ENCODE measurements at regions not wholly inside any gene's neighbourhood (a gene's known extent, or its start where the extent isn't known, plus 50 kb on each side); places are given as distances from the start of the nearest gene placed in this dataset.
A peak's percentile ranks its signal among the peaks of the same experiment; 100 is the strongest.

DNA sequence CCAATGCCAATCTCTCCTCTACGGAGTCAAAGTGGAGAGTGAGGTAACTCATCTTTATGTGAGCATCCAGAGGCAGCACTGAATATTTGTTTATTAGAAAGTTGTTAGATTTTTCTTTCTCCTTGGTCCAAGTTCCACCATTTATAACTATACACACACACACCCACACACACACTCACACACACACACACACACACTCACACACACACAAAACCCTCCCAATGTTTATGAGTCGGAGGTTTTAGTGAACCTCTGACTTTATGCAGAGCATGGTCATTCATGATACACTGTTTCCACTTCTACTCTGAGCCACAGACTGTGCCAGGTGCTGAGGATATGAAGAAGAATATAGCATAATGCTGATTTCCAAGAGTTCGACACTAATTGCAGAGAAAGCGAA is 132.9 kb upstream of the CCDC68 start:
- DNase-seq (ENCODE audit: low read depth): no peak

DNA sequence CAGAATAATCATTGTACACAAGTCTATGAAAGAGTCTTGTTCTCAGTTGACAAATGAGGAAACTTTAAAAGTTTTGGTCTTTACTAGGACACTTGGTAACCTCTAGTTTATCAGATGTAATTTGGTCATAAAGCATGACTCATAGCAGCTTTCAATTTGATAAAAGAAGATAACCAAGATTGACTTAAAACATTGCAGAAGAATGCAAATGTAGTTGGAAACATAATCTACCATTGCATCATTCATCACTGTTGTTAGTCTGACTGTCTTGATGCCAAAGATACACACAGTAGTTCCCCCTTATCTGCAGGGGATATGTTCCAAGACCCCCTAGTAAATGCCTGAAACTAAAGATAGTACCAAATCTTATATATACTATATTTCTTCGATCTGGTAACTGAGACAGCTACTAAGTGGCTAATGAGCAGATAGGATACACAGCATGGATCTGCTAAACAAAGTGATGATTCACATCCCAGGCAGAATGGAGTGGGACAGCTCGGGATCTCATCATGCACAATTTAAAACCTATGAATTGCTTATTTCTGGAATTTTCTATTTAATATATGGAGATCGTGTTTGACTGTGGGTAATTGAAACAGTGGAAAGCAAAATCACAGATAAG is 131.4 kb upstream of the CCDC68 start:
- no peak for DNase-seq (ENCODE audit: low read depth)

DNA sequence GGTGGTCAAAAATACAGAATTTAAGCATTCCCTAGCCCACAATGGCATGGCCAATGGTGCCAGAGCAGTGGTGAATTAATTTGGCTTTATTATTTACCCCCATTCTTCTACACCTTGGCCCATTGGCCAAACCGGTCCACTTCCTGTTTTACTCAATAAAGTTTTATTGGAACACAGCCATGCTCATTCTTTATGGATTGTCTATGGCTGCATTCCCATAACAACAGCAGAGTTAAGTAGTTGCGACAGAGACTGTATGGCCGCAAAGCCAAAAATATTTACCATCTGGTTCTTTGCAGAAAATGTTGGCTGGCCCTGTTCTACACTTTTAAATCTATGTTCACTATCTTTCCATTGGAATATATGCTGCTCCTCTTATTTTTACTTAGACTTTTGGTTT is 130.3 kb upstream of the CCDC68 start:
- DNase-seq (ENCODE audit: low read depth): no peak

DNA sequence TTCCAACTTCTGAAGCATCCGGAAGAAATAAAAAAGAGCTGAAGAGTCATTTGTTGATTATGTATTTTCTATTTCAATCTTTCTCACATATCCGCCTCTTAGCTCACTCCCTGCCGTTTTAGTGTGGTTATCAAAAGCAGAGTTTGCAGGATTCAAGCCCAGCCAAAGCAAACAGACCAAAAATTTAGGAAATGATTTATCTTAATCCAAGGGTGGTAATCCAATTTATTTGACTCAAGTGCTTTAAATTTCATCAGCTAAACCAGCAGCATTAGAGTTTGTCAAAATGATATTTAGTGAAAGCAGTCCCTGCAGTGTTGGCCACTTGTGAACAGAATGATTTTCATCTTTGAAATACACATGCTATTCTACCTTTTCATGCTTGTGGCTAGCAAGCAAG is 129.3 kb upstream of the CCDC68 start:
- no peak for DNase-seq (ENCODE audit: low read depth)

DNA sequence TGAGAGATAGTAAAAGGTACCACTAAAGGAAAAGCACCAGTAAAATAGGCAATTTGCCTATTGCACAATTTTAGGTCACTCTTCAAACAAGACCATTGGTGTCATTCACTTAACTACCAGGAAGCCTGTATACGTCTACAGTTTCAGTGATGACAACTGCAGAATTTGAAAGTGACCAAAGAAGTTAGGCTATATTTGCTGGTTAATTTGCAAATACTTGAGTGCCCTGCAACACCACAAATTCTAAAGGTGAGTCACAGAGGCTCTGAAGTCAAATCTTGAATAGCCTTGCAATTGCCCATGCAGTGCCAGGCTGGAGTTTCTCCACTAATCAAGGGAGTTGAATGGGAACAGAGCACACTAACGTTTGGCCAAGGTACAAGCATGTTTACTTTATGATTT is 128.7 kb upstream of the CCDC68 start:
- peak; percentile 35 for DNase-seq (ENCODE audit: low read depth)

DNA sequence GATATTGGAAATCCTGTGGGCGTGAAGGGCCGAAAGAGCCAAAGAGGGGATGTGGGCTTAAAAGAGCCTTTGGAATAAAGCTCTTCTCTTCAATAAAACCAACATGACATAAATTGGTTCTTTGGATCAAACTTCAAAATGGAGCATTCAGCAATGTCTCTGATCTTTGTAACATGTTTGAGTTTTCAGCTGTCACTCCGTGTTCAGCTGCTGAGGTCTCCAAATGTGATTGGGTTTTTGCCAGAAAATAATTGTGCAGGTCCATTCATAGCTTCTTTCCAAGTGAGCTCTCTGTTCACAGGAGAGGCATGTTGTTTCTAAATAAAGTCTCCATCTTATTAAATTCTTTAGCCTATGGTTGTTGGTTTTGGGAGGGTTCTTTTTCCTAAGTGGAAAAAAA is 127.6 kb upstream of the CCDC68 start:
- DNase-seq (ENCODE audit: low read depth): peak; percentile 79

DNA sequence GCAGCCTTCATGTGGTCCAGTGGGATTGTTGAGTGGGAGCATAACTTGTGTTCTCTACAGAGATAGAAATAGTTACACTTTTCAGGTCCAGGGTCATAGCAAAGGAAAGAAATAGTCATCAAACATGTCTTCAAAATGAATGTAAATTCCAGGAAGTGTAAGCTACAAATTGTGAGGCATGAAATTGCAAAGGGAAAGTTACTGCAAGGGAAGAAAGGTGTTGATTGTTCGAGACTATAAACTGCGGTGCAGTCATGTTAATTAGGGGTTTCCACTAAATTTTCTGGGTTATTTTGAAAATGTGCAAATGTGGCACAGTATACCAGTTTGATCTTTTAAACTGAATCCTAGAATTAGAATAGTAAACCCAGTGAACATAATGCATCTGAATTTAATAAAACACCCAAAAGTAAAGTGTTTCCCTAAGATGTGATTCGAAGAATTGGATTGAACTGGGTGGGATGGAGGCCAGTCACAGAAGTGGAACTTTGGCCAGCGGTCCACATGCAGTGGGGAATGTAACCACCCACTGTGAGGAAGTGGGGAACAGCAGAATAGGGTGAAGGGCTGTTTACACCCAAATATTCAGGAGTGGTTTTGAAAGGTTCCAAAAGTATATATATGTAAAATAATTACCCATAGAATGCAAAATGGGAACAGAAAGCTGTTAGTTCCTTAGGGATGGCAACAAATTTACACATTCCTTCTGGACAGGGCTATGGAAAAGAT is 126.5 kb upstream of the CCDC68 start:
- DNase-seq (ENCODE audit: low read depth): no peak

DNA sequence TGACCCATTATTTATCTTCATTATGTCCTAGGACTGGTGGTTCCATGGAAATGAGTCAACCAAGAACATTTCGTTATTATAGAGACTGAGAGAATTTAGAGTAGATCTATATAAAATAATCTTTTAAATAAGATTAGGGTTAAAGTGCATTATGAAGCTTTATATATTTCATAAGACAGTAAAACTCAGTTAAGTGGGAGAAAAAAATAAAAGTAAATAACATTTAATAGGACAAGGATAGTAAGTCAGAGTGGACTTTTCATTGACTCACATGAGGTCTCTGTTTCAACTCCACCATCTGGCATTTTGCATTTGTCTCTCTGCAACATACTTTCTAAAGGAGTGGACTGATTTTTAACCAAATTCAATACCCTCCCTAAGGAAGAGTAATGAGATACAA is 125.3 kb upstream of the CCDC68 start:
- DNase-seq (ENCODE audit: low read depth): peak; percentile 16

DNA sequence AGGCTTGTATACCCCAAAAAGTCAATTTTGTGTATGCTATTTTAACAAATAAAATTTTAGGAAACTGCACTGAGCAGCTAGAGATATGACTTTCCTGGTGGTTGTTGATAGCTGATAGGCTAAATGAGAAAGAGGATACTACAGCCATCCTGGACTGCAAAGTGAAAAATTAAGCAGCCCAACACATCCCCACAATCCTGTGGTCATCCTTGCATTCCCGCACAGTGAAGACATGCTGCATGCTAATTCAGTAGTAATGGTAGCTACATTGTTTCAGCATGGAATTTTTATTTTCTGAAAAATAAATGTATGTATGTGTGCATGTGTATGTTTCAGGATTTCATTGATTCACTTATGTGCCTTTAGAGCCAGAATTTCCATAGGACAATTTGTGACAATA is 124.2 kb upstream of the CCDC68 start:
- peak; percentile 71 for DNase-seq (ENCODE audit: low read depth)

DNA sequence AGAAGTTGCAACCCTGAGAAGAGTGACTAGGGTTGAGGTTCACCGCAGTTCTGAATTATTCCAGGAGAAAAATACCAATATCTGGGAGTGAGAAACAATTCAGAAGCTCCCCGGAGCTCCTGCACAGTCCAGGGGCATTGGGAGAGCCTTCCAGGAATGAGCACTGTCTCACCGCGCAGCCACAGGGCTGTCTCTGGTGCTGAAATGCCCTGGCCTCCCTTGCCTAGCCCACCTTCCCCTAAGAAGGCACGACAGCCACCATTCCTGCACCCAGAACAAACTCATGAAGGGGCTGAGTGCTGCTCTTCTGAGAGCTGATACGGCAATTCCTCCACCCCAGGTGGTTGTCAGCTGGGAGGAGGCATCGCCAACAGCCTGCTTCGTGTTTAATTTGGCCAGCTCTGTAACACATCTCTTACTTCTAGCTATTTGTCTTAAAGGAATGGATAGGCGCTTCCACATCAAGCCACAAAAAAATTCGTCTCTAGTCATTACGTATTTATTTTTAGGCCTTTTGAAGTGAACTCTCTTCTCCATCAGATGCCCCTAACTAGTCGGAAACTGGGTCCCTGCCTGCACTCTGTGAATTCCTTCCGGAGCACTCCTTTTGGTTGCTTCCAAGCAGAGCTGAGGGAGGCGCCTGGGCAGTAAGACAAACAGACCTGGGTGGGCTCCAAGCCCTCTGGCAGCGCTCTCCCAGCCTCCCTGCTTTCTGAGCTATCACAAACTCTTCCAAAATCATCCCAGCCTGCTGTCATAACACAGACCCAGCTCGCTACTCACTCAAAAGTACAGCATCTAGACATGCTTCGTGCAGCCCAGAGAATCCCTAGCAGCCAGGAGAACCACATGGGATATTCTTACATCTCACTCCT is 120.5 kb upstream of the CCDC68 start:
- no peak for DNase-seq (ENCODE audit: low read depth)

DNA sequence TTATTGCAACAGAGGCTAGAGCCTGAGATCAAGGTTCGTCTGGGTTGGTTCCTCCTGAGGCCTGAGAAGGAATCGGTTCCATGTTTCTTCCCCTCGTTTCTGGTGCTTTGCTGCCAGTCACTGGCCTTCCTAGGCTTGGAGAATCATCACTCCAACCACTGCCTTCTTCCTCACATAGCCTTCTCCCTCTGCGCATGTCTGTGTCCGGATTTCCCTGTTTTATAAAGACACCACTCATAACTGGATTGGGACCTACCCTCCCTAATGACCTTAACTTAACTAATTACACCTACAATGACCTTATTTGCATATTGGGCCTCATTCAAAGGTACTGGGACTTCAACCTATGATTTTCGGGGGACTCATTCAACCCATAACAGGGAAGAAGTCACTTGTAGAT is 119.8 kb upstream of the CCDC68 start:
- DNase-seq (ENCODE audit: low read depth): no peak

DNA sequence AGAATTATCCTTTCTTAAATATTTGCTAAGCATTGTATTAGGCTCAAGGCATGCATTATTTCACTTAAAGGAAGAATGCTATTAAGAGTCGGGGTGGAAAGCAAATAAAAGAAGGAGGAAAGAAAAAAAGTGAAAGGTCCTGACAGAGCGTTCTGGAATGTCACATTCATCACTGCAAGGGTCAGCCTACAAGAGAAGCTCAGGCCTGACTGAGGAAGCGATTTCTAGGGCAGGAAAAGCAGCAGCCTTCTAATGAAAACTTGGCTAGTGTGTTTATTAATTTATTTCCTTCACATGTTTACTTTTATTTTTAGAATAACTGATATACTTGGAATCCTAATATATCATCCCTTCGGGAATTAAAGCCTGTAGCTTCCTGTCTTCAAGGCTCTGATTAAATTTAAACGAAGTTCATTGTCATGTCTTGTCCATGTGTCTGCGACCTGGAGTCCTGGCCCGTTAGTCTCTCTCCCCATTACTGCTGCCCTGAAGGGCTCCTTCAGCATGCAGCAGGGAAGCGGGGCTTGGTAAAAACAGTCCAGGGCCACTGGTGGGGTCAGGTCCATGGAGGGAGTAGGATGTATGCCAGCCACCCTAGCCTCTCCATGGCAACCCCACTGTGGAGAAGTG is 119.2 kb upstream of the CCDC68 start:
- no peak for DNase-seq (ENCODE audit: low read depth)

DNA sequence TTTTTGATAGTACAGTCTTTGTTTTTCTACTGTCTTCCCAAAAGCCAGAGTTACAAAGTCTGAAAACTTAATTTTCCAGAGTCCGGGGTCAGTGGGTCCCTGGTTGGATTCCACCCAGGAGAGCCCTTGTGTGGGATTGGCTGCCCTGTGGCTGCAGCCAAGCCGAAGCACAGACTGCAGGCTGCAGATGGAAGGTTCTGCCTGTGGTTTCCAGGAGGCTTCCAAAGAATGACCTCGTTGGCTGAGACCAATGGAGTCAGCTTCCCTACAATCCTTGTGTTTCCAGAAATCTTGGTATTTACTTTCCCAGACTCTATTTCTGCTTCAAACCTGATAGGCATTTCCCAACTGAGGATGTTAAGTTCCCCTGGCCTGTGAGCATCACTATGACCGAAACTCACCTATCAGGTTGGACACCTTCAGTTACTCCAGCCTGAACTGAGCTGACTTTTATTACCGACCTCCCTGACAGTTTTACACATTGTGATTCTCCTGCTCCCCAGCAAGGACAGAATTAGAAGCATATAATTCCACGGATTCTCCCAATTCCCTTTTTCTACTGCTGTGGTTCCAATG is 117.5 kb upstream of the CCDC68 start:
- peak; percentile 11 for DNase-seq (ENCODE audit: low read depth)

DNA sequence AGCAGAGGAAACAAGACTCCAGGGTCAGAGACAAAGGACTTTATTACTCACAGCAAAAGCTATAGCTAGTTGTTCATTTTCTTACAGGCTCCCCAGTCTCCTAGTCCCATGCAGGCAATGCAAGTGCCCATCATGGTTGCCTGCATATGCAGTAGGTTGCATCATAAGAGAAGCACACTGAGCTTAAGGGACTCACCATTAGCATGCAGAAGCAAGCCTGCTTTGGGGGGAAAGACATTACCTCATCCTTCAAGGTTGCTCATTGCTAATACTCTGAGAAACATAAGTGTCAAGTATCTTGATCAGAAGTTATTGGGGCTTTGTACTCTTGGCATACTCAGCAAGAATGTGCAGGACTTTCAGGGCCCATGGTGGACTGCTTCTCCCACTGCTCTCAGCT is 114.6 kb upstream of the CCDC68 start:
- DNase-seq (ENCODE audit: low read depth): no peak

DNA sequence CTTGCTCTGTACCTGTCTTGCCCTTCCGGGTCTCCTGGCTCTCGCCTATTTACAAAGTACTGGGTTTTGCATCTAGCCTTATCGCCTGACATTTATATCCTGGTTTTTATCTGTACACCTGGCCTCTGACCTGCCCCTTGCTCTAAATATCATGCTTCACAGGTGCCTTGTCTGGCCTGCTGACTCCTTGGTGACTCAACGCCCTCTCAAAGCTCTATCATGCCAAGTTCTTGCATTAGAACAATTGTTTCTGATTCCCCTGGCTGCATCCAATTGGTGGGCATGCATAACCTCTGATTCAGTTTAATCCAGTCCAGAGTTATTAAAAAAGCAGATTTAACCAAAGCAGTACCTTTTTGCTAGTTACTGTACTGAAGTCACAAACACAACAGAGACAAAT is 113.9 kb upstream of the CCDC68 start:
- no peak for DNase-seq (ENCODE audit: low read depth)

DNA sequence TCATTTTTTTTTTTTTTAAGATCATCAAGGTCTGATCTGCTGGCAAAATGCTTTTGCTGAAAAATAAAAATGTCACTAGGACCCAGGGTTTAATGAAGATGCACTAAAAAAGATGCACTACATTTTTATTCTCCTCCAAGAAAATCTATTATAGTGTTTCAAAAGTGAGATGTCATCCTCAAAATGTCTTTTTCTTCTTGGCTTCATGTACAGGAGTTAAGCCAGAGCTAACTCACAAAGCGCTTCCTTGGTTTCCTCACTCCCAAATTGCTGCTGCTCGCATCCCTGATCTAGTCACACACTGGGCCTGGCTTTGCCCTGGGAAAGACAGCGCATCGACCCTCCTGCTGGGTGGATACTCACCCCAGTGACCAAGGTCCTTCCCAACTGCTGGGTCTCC is 113.4 kb upstream of the CCDC68 start:
- DNase-seq (ENCODE audit: low read depth): no peak

DNA sequence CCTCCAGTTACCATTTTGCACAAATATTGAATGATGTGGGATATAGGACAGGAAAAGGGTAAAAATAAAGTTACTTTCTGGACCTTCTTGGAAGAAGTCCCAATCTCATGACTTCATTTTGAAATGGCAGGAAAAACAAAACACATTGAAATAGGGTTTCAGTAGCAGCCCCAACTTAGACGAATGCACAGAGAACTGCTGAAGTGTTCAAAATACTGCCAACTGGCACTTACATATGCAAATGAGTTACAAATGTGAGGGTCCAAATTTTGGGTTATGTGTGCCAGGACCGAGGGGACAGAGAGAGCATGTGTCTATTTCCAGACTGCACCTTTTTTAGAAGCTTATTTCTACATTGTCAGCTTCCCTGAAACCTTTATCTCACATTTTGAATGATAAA is 112.9 kb upstream of the CCDC68 start:
- no peak for DNase-seq (ENCODE audit: low read depth)

DNA sequence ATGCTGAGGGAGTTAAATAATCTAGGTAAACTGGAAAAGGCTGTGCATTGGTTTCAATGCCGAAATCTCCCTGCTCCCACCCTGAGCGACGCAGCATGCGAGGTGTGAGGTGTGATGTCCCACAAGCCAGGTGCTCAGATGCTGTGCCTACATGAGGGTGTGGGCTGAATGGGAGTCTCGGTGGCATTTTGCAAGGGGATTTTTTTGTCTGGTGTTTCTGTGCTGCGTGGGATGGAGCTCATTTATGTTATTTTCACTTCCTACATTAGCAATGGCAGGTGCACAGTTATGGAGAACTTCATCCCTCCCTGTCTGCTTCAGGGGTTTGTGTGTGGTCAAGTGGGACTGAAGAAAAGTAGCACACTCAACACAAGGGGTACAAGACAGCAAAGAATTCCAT is 110.2 kb upstream of the CCDC68 start:
- DNase-seq (ENCODE audit: low read depth): no peak

DNA sequence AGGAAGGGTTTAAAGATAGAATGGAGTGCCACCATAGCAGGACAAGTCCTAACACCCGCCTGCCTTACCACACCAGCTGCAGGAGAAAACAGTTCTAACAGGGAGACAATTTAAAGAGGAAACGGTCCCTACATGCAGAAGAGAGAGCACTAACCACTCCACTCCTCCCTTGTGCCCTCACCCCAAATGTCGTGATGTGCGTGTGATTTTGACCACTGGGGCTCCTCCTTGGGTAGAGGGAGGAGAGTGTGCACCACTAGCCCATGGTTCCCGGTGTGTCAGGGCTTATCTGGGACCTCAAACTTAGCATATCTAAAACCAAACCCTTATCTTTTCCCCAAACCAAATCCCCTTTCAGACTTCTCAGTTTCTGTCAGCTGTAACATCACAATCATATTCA is 105.5 kb upstream of the CCDC68 start:
- DNase-seq (ENCODE audit: low read depth): no peak

DNA sequence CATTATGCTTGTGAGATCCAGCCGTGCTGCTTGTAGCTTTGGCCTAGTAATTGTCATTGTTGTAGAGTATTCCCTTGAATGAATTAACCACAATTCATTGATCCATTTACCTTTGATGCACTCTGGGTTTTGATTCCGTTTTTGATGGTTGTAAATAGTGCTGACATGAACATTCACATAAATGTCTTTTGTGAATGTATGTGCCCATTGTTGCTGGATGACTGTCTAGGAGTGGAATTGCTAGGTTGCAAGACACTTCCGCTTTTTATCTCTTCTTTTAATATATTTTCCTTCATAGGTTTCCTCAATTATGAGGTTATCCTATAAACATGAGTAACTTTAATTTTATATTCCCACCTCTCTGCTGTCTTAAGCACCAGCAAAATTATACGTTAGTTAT is 104.8 kb upstream of the CCDC68 start:
- no peak for DNase-seq (ENCODE audit: low read depth)
